ENCODE measurements at regions not wholly inside any gene's neighbourhood (a gene's known extent, or its start where the extent isn't known, plus 50 kb on each side); places are given as distances from the start of the nearest gene placed in this dataset.

DNA sequence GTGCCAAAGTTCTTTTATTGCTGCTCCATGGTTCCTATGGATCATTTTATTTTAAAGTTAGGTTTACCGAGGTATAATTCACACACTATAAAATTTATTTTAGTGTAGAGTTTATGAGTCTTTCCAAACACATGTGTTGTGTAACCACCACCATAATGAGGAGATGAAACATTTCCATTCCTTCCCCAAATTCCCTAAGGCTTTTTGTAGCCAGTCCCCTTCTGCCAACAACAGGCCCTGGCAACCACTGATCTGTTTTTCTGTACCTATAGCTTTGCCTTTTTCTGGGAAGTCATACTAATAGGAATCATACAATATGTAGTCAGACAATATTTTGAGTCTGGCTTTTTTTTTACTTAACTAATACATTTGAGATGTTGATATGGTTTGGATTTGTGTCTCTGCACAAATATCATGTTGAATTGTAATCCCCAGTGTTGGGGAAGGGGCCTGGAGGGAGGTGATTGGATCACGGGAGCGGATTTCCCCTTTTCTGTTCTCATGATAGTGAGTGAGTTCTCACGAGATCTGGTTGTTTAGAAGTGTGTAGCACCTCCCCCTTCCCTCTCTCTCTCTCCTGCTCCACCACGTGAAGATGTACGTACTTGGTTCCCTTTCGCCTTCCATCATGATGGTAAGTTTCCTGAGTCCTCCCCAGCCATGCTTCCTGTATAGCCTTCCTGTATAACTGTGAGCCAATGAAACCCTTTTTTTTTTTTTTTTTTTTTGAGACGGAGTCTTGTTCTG is 59.6 kb upstream of the DHX15 start:
- TF ChIP-seq, protein P1, sequence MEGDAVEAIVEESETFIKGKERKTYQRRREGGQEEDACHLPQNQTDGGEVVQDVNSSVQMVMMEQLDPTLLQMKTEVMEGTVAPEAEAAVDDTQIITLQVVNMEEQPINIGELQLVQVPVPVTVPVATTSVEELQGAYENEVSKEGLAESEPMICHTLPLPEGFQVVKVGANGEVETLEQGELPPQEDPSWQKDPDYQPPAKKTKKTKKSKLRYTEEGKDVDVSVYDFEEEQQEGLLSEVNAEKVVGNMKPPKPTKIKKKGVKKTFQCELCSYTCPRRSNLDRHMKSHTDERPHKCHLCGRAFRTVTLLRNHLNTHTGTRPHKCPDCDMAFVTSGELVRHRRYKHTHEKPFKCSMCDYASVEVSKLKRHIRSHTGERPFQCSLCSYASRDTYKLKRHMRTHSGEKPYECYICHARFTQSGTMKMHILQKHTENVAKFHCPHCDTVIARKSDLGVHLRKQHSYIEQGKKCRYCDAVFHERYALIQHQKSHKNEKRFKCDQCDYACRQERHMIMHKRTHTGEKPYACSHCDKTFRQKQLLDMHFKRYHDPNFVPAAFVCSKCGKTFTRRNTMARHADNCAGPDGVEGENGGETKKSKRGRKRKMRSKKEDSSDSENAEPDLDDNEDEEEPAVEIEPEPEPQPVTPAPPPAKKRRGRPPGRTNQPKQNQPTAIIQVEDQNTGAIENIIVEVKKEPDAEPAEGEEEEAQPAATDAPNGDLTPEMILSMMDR (conservative IDR thresholded peaks at IDR 0.05; ENCODE audit: low read depth, low read length) = no peak
- no peak for TF ChIP-seq EZH2 (IDR thresholded peaks at IDR 0.05; ENCODE audit: low read length, unreplicated experiment)

Data from PC-3 (cell line).